Cardiac muscle cell (in vitro differentiated cells and primary cell): ENCODE measurements at regions not wholly inside any gene's neighbourhood (a gene's known extent, or its start where the extent isn't known, plus 50 kb on each side); places are given as distances from the start of the nearest gene placed in this dataset.
"Not testable (repeated sequence)": the region's sequence is repeated elsewhere in the genome, so short reads cannot be mapped to it uniquely, and the experiment has no call there.

Source experiments
- DNase-seq, 2 donors: peaks; one replicate each; pipeline versions ENCODE4 v3.0.0 to v3.0.0-alpha.2; 2010 to 2017; ENCODE audit warnings: low read depth in 1 of 2, low spot score in 1 of 2
- H3K27ac ChIP-seq: fragments of 200-600 bp; sonication (generic); 2 replicates; pipeline ENCODE4 v1.5.1; 2016
- H3K27me3 ChIP-seq: fragments of 200-600 bp; sonication (generic); 2 replicates; pipeline ENCODE4 v1.6.0; 2016; ENCODE audit warnings: control low read depth
- H3K36me3 ChIP-seq: fragments of 200-600 bp; sonication (generic); 2 replicates; pipeline ENCODE4 v1.5.1; 2016; ENCODE audit warnings: control low read depth
- H3K4me1 ChIP-seq: fragments of 200-600 bp; sonication (generic); 2 replicates; pipeline ENCODE4 v1.8.1; 2017; ENCODE audit warnings: low read depth, mild to moderate bottlenecking, mixed run types
- H3K4me3 ChIP-seq: fragments of 200-600 bp; sonication (generic); 2 replicates; pipeline ENCODE4 v1.5.1; 2016; ENCODE audit warnings: mild to moderate bottlenecking
- H3K9me3 ChIP-seq: fragments of 200-600 bp; sonication (generic); 2 replicates; pipeline ENCODE4 v1.5.1; 2017; ENCODE audit warnings: low read depth, mild to moderate bottlenecking, control low read depth
- TF ChIP-seq, protein P1 (sequence below): IDR thresholded peaks from 2 replicates; pipeline ENCODE4 v1.5.1; 2012; ENCODE audit warnings: low read depth, mild to moderate bottlenecking, low read length

GRCh38 chr10:125591886-125592285 is 91.1 kb downstream of the TEX36 start:
- Histone ChIP-seq H3K4me1 (no peaks in the 10 kb centered on the region), H3K27ac (no peak overlapping the region), H3K4me3 (no peak overlapping the region), H3K27me3 (no peaks in the 10 kb centered on the region), H3K36me3 (no peaks in the 10 kb centered on the region), H3K9me3 (no peaks in the 10 kb centered on the region)
- no peak for DNase-seq
- TF ChIP-seq, protein P1, sequence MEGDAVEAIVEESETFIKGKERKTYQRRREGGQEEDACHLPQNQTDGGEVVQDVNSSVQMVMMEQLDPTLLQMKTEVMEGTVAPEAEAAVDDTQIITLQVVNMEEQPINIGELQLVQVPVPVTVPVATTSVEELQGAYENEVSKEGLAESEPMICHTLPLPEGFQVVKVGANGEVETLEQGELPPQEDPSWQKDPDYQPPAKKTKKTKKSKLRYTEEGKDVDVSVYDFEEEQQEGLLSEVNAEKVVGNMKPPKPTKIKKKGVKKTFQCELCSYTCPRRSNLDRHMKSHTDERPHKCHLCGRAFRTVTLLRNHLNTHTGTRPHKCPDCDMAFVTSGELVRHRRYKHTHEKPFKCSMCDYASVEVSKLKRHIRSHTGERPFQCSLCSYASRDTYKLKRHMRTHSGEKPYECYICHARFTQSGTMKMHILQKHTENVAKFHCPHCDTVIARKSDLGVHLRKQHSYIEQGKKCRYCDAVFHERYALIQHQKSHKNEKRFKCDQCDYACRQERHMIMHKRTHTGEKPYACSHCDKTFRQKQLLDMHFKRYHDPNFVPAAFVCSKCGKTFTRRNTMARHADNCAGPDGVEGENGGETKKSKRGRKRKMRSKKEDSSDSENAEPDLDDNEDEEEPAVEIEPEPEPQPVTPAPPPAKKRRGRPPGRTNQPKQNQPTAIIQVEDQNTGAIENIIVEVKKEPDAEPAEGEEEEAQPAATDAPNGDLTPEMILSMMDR = no peak

DNA sequence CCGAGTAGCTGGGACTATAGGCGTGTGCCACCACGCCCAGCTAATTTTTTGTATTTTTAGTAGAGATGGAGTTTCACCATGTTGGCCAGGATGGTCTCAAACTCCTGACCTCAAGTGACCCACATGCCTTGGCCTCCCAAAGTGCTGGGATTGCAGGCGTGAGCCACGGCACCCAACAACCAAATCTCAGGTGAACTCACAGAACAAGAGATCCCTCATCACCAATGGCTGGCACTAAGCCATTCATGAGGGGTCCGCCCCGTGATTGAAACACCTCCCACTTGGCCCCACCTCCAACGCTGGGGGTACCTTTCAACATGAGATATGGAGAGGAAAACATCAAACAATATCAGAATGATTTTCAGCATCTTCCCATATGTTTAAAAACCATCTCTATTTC is 94.2 kb downstream of the TEX36 start:
- not testable (repeated sequence) for H3K4me1 ChIP-seq, DNase-seq, H3K27ac ChIP-seq, H3K36me3 ChIP-seq, H3K27me3 ChIP-seq, H3K9me3 ChIP-seq, H3K4me3 ChIP-seq

DNA sequence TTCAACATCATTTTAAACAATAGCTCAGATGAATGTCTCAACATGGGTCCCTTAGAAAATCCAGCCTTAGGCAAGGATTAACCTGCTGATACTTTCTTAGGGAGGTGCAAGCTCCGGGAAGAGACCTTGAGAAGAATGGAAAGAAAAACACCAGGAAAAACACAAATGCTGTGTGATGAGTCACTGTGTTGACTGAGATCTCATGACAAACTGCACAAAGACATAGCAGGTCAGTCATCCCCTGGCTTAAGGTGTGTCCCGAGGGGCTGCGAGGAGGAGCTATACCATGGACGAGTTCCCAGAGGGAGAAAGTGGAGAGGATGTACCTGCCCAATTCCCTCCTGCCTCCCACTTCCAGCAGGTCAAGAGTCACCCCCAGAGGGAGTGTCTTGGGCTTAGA is 98.0 kb downstream of the TEX36 start:
- no peaks in the 10 kb centered on the region for H3K36me3 ChIP-seq
- no peaks in the 10 kb centered on the region for H3K9me3 ChIP-seq
- no peak overlapping the region for H3K27ac ChIP-seq
- no peak for DNase-seq
- TF ChIP-seq, protein P1 = no peak
- no peak overlapping the region for H3K4me3 ChIP-seq
- no peaks in the 10 kb centered on the region for H3K4me1 ChIP-seq
- H3K27me3 ChIP-seq = no peaks in the 10 kb centered on the region

DNA sequence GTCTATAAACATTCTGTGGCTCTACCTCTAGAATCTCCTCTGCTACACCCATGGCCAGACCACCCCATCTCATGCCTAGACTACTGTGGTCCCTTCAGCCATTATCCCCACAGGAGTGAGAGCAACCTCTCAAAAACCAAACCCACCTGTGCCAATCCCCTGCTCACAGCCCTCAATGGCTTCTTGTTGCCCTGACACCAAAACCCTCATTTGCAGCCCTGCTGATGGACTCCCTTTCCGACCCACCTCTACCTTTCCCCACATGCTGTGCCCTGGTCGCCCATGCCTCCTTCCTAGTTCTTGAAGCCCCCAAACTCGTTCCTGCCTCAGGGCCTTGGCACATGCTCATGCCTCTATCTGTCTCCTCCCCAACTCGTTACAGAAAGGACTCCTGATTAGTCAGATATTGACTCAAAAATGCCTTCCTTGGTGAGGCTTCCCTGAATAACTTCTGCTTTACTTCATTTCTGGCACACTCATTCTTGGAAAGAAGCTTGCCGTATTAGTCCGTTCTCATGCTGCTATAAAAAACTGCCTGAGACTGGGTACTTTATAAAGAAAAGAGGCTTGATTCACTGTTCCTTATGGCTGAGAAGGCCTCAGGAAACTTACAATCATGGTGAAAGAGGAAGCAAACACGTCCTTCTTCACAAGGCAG is 104.2 kb downstream of the TEX36 start:
- Histone ChIP-seq H3K27me3 (no peaks in the 10 kb centered on the region), H3K9me3 (no peaks in the 10 kb centered on the region), H3K4me1 (no peaks in the 10 kb centered on the region), H3K36me3 (no peaks in the 10 kb centered on the region), H3K4me3 (no peak overlapping the region), H3K27ac (no peak overlapping the region)
- TF ChIP-seq, protein P1 = no peak
- DNase-seq = no peak

GRCh38 chr10:125575843-125576242 is 107.1 kb downstream of the TEX36 start:
- H3K36me3 ChIP-seq = no peaks in the 10 kb centered on the region
- H3K27ac ChIP-seq = no peak overlapping the region
- TF ChIP-seq, protein P1 = no peak
- no peaks in the 10 kb centered on the region for H3K27me3 ChIP-seq
- DNase-seq = no peak
- H3K9me3 ChIP-seq = no peaks in the 10 kb centered on the region
- no peak overlapping the region for H3K4me3 ChIP-seq
- no peaks in the 10 kb centered on the region for H3K4me1 ChIP-seq

- TF ChIP-seq, protein P1 = no peak
- Histone ChIP-seq H3K36me3 (no peaks in the 10 kb centered on the region), H3K4me1 (no peaks in the 10 kb centered on the region), H3K27me3 (no peaks in the 10 kb centered on the region), H3K9me3 (no peaks in the 10 kb centered on the region), H3K4me3 (no peak overlapping the region), H3K27ac (no peak overlapping the region)
- no peak for DNase-seq
Observed at GRCh38 chr10:125568156-125568555, 114.8 kb downstream of the TEX36 start.
